ENCODE measurements at regions not wholly inside any gene's neighbourhood (a gene's known extent, or its start where the extent isn't known, plus 50 kb on each side); places are given as distances from the start of the nearest gene placed in this dataset.
"Not testable (repeated sequence)": the region's sequence is repeated elsewhere in the genome, so short reads cannot be mapped to it uniquely, and the experiment has no call there.

DNA sequence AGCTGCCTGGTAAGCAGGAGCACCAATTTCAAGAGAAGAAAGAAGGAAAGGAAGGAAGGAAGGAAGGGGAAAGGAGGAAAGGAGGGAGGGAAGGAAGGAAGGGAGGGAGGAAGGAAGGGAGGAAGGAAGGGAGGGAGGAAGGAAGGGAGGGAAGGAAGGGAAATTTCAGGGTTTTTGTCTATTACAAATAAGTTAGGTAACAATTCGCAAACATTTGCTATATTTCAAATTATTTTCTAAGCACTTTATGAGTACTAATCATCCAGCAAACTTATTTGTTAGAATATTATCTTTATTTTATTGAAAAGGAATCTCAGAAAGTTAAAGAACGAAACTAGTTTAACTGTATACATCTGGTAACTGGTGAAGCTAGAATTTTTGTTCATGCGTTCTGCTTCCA lies 921.7 kb downstream of the TBL1XR1 start:
- DNase-seq (no peak), FAIRE-seq (no peak)
- H3K36me3 ChIP-seq (ENCODE audit: control insufficient read depth in 3 of 3, insufficient read depth in 2 of 3, low read depth in 1 of 3, low read length in 3 of 3), result no peaks in the 10 kb centered on the region
- H3K27ac ChIP-seq (ENCODE audit: low read depth in 1 of 3, low read length in 2 of 3), result no peak overlapping the region
- no peaks in the 10 kb centered on the region for H3K9me3 ChIP-seq (ENCODE audit: control insufficient read depth in 2 of 2, insufficient read depth in 1 of 2, low read depth in 1 of 2, low read length in 1 of 2)
- H3K4me1 ChIP-seq (ENCODE audit: control insufficient read depth in 3 of 3, insufficient read depth in 2 of 3, low read depth in 1 of 3, low read length in 2 of 3), result no peaks in the 10 kb centered on the region
- H3K27me3 ChIP-seq (ENCODE audit: control insufficient read depth in 3 of 3, insufficient read depth in 3 of 3, low read length in 3 of 3), result no peaks in the 10 kb centered on the region
- WGBS, 3 donors, result 71 to 86% (median 84%) methylated on average over 3 of the region's 3 CpGs
- no peak overlapping the region for H3K4me3 ChIP-seq (ENCODE audit: low read depth in 1 of 3, low read length in 3 of 3)

DNA sequence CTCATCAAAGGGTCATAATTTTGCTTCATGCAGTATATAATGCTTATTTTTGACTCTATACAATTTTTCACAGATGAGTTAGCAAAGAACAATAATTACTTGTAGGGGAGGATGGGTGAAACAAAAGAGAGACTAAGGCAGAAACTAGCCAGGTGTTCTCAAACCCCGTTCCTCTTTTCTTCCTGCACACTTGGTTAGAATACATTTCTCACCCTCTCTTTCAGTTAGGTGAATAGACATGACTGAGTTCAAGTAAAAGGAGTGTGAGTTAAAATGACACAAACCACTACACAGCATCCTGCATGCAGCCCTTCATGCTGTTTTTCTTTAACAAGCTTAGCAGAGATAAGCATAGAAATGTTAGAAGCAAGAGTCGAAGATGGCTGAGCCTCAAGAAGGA lies 922.2 kb downstream of the TBL1XR1 start:
- no peak overlapping the region for H3K27ac ChIP-seq (ENCODE audit: low read depth in 1 of 3, low read length in 2 of 3)

DNA sequence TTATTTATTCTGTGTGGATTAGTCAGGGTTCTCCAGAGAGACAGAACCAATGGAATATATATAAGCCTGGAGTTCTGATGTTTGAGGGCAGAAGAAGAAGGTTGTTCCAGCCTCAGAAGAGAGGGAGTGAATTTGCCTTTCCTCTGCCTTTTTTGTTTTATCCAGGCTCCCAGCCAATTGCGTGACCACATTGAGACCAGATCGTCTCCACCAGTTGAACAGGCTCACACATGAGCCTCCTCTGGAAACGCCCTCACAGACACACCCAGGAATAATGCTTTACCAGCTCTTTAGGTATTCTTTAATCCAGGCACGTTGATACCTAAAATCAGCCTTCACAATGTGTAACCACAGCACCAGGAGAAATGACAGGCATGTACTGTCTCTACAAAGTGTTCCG lies 923.1 kb downstream of the TBL1XR1 start:
- H3K27ac ChIP-seq (ENCODE audit: low read depth in 1 of 3, low read length in 2 of 3), result no peak overlapping the region
- 48 to 58% (median 50%) methylated on average over 5 of the region's 5 CpGs for WGBS, 3 donors
- DNase-seq (no peak), FAIRE-seq (no peak)
- no peaks in the 10 kb centered on the region for H3K27me3 ChIP-seq (ENCODE audit: control insufficient read depth in 3 of 3, insufficient read depth in 3 of 3, low read length in 3 of 3)
- H3K36me3 ChIP-seq (ENCODE audit: control insufficient read depth in 3 of 3, insufficient read depth in 2 of 3, low read depth in 1 of 3, low read length in 3 of 3), result no peaks in the 10 kb centered on the region
- no peak overlapping the region for H3K4me3 ChIP-seq (ENCODE audit: low read depth in 1 of 3, low read length in 3 of 3)
- peaks cover 0 to 6% of the 10 kb centered on the region in 2 donors for H3K9me3 ChIP-seq (ENCODE audit: control insufficient read depth in 2 of 2, insufficient read depth in 1 of 2, low read depth in 1 of 2, low read length in 1 of 2)
- H3K4me1 ChIP-seq (ENCODE audit: control insufficient read depth in 3 of 3, insufficient read depth in 2 of 3, low read depth in 1 of 3, low read length in 2 of 3), result no peaks in the 10 kb centered on the region

More for the DNA sequence above, 922.2 kb downstream of the TBL1XR1 start:
- Histone ChIP-seq H3K4me1 (ENCODE audit: control insufficient read depth in 3 of 3, insufficient read depth in 2 of 3, low read depth in 1 of 3, low read length in 2 of 3) (no peaks in the 10 kb centered on the region), H3K36me3 (ENCODE audit: control insufficient read depth in 3 of 3, insufficient read depth in 2 of 3, low read depth in 1 of 3, low read length in 3 of 3) (no peaks in the 10 kb centered on the region), H3K9me3 (ENCODE audit: control insufficient read depth in 2 of 2, insufficient read depth in 1 of 2, low read depth in 1 of 2, low read length in 1 of 2) (no peaks in the 10 kb centered on the region), H3K4me3 (ENCODE audit: low read depth in 1 of 3, low read length in 3 of 3) (no peak overlapping the region), H3K27me3 (ENCODE audit: control insufficient read depth in 3 of 3, insufficient read depth in 3 of 3, low read length in 3 of 3) (no peaks in the 10 kb centered on the region)
- WGBS, 3 donors, result 60 to 83% (median 64%) methylated on average over 2 of the region's 2 CpGs
- FAIRE-seq (no peak), DNase-seq (no peak)

DNA sequence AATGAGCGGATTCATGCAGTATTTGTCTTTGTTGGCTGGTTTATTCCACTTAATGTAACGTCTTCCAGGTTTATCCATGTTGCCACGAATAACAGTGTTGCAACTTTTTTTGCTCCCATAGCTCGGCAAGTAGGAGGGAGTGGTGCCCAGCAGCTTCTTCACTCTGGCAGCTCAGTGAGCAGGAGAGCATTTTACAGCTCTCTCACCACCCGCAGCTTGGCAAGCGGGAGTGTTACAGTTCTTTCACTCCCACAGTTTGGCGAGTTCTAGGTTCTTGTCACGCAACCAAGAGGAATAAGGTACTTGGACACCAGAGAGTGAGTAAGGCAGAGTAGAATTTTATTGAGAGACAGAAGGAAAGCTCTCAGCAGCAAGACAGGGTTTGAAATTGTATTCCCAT lies 935.2 kb downstream of the TBL1XR1 start:
- 84 to 93% (median 88%) methylated on average over 8 of the region's 8 CpGs for WGBS, 3 donors
- Histone ChIP-seq H3K36me3 (ENCODE audit: control insufficient read depth in 3 of 3, insufficient read depth in 2 of 3, low read depth in 1 of 3, low read length in 3 of 3) (no peaks in the 10 kb centered on the region), H3K4me1 (ENCODE audit: control insufficient read depth in 3 of 3, insufficient read depth in 2 of 3, low read depth in 1 of 3, low read length in 2 of 3) (no peaks in the 10 kb centered on the region), H3K4me3 (ENCODE audit: low read depth in 1 of 3, low read length in 3 of 3) (no peak overlapping the region), H3K27ac (ENCODE audit: low read depth in 1 of 3, low read length in 2 of 3) (no peak overlapping the region), H3K9me3 (ENCODE audit: control insufficient read depth in 2 of 2, insufficient read depth in 1 of 2, low read depth in 1 of 2, low read length in 1 of 2) (peaks cover 0 to 5% of the 10 kb centered on the region in 2 donors), H3K27me3 (ENCODE audit: control insufficient read depth in 3 of 3, insufficient read depth in 3 of 3, low read length in 3 of 3) (no peaks in the 10 kb centered on the region)
- no peak for FAIRE-seq
- DNase-seq, result no peak

DNA sequence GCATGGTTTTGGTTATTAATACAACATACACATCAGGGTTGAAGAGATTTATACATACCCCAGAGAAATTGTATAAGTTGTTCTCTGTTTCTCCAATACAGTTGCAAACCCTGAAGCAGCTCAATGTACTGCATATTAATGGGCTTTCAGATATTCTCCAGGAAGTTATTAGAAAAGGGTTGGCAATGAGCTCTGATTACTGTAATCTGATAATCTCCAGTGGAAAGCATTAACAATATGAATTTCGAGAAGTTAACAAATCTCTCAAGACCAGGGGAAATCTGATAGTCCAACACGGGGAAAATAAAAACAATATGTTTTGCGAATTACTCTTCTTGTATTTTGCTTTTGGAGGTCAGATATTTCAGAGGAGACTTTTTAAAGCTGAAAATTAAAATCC lies 950.1 kb downstream of the TBL1XR1 start:
- DNase-seq (no peak), FAIRE-seq (no peak)
- H3K9me3 ChIP-seq (ENCODE audit: control insufficient read depth in 2 of 2, insufficient read depth in 1 of 2, low read depth in 1 of 2, low read length in 1 of 2), result no peaks in the 10 kb centered on the region
- H3K4me1 ChIP-seq (ENCODE audit: control insufficient read depth in 3 of 3, insufficient read depth in 2 of 3, low read depth in 1 of 3, low read length in 2 of 3), result no peaks in the 10 kb centered on the region
- no peak overlapping the region for H3K27ac ChIP-seq (ENCODE audit: low read depth in 1 of 3, low read length in 2 of 3)
- H3K27me3 ChIP-seq (ENCODE audit: control insufficient read depth in 3 of 3, insufficient read depth in 3 of 3, low read length in 3 of 3), result no peaks in the 10 kb centered on the region
- 72 to 83% (median 80%) methylated on average over 3 of the region's 3 CpGs for WGBS, 3 donors
- H3K36me3 ChIP-seq (ENCODE audit: control insufficient read depth in 3 of 3, insufficient read depth in 2 of 3, low read depth in 1 of 3, low read length in 3 of 3), result no peaks in the 10 kb centered on the region
- no peak overlapping the region for H3K4me3 ChIP-seq (ENCODE audit: low read depth in 1 of 3, low read length in 3 of 3)

DNA sequence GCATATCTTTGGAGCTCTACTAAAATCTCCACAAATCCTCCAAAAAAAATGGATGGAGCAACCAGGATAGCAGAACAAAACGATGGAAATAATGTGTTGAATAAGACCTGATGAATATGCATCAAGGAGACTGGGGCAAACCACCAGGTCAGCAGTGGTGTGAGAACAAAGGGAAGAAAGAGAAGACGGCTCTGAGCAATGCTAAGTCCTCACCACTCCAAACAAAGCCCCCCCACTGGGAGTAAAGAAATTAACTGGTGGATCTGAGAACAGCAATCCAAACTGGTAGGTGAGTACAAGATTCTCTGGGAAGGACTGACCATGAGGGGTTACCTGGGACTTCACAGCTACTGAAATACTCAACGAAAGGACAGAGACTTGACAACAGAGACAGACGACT lies 977.3 kb downstream of the TBL1XR1 start:
- WGBS, 3 donors, result 70 to 85% (median 83%) methylated on average over 4 of the region's 4 CpGs
- Histone ChIP-seq H3K36me3 (ENCODE audit: control insufficient read depth in 3 of 3, insufficient read depth in 2 of 3, low read depth in 1 of 3, low read length in 3 of 3) (no peaks in the 10 kb centered on the region), H3K9me3 (ENCODE audit: control insufficient read depth in 2 of 2, insufficient read depth in 1 of 2, low read depth in 1 of 2, low read length in 1 of 2) (no peaks in the 10 kb centered on the region), H3K27me3 (ENCODE audit: control insufficient read depth in 3 of 3, insufficient read depth in 3 of 3, low read length in 3 of 3) (no peaks in the 10 kb centered on the region), H3K4me3 (ENCODE audit: low read depth in 1 of 3, low read length in 3 of 3) (no peak overlapping the region), H3K4me1 (ENCODE audit: control insufficient read depth in 3 of 3, insufficient read depth in 2 of 3, low read depth in 1 of 3, low read length in 2 of 3) (no peaks in the 10 kb centered on the region), H3K27ac (ENCODE audit: low read depth in 1 of 3, low read length in 2 of 3) (no peak overlapping the region)
- DNase-seq, result no peak
- FAIRE-seq, result no peak

DNA sequence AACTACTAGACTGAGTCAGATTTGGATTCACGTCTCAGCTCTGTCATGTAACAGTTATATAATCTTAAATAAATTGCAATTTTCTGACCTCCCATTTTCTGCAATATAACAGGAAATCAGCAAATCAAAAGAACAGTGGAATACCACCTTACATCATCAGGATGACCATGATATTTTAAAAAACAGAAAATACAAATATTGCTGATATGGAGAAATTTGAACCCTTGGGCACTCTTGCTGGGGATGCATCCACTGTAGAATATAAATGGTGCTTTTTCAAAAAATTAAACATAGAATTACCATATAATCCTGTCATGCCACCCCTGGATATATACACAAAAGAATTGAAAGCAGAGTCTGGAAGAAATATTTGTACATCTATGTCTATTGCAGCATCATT lies 982.5 kb downstream of the TBL1XR1 start:
- H3K4me1 ChIP-seq (ENCODE audit: control insufficient read depth in 3 of 3, insufficient read depth in 2 of 3, low read depth in 1 of 3, low read length in 2 of 3), result no peaks in the 10 kb centered on the region
- H3K36me3 ChIP-seq (ENCODE audit: control insufficient read depth in 3 of 3, insufficient read depth in 2 of 3, low read depth in 1 of 3, low read length in 3 of 3), result no peaks in the 10 kb centered on the region
- no peaks in the 10 kb centered on the region for H3K9me3 ChIP-seq (ENCODE audit: control insufficient read depth in 2 of 2, insufficient read depth in 1 of 2, low read depth in 1 of 2, low read length in 1 of 2)
- H3K27me3 ChIP-seq (ENCODE audit: control insufficient read depth in 3 of 3, insufficient read depth in 3 of 3, low read length in 3 of 3), result no peaks in the 10 kb centered on the region
- H3K4me3 ChIP-seq (ENCODE audit: low read depth in 1 of 3, low read length in 3 of 3), result no peak overlapping the region
- FAIRE-seq (no peak), DNase-seq (no peak)
- H3K27ac ChIP-seq (ENCODE audit: low read depth in 1 of 3, low read length in 2 of 3), result no peak overlapping the region
- WGBS, 3 donors, result 83 to 90% (median 89%) methylated on average over 1 of the region's 1 CpG

DNA sequence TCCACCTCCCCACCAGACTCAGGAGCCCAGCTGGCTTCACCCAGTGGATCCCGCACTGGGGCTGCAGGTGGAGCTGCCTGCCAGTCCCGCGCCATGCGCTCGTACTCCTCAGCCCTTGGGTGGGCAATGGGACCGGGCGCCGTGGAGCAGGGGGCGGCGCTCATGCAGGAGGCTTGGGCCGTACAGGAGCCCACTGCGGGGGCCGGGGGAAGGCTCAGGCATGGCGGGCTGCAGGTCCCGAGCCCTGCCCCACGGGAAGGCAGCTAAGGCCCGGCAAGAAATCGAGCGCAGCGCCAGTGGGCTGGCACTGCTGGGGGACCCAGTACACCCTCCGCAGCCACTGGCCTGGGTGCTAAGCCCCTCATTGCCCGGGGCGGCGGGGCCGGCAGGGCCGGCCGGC lies 984.0 kb downstream of the TBL1XR1 start:
- WGBS, 3 donors, result 95% methylated on average over 19 to 27 of the region's 27 CpGs
- DNase-seq; H3K27ac ChIP-seq (ENCODE audit: low read depth in 1 of 3, low read length in 2 of 3); H3K4me1 ChIP-seq (ENCODE audit: control insufficient read depth in 3 of 3, insufficient read depth in 2 of 3, low read depth in 1 of 3, low read length in 2 of 3); H3K36me3 ChIP-seq (ENCODE audit: control insufficient read depth in 3 of 3, insufficient read depth in 2 of 3, low read depth in 1 of 3, low read length in 3 of 3); H3K9me3 ChIP-seq (ENCODE audit: control insufficient read depth in 2 of 2, insufficient read depth in 1 of 2, low read depth in 1 of 2, low read length in 1 of 2); H3K4me3 ChIP-seq (ENCODE audit: low read depth in 1 of 3, low read length in 3 of 3); FAIRE-seq; H3K27me3 ChIP-seq (ENCODE audit: control insufficient read depth in 3 of 3, insufficient read depth in 3 of 3, low read length in 3 of 3): not testable (repeated sequence)

DNA sequence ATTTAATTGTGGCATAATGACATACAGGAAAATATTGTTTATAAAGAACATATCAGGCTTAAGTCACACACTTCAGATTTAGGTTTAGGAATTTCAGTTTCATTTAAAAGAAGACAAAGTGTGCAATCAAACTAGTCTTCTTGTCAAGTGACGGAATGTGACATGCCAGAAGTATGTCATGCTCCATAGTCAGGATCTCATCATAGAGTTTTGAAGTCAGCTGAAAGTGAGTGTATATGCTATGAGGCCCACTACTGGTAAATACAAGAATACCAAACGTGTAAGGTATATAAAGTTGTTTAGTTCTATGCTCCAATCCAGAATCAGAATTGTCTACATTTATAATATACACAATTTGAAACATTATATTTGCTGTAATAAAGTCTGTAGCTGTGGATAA lies 988.4 kb downstream of the TBL1XR1 start:
- DNase-seq (no peak), FAIRE-seq (no peak)
- WGBS, 3 donors, result 76 to 81% (median 78%) methylated on average over 2 of the region's 2 CpGs
- Histone ChIP-seq H3K9me3 (ENCODE audit: control insufficient read depth in 2 of 2, insufficient read depth in 1 of 2, low read depth in 1 of 2, low read length in 1 of 2) (no peaks in the 10 kb centered on the region), H3K27ac (ENCODE audit: low read depth in 1 of 3, low read length in 2 of 3) (no peak overlapping the region), H3K4me3 (ENCODE audit: low read depth in 1 of 3, low read length in 3 of 3) (no peak overlapping the region), H3K36me3 (ENCODE audit: control insufficient read depth in 3 of 3, insufficient read depth in 2 of 3, low read depth in 1 of 3, low read length in 3 of 3) (no peaks in the 10 kb centered on the region), H3K27me3 (ENCODE audit: control insufficient read depth in 3 of 3, insufficient read depth in 3 of 3, low read length in 3 of 3) (no peaks in the 10 kb centered on the region), H3K4me1 (ENCODE audit: control insufficient read depth in 3 of 3, insufficient read depth in 2 of 3, low read depth in 1 of 3, low read length in 2 of 3) (no peaks in the 10 kb centered on the region)
